ENCODE measurements at regions not wholly inside any gene's neighbourhood (a gene's known extent, or its start where the extent isn't known, plus 50 kb on each side); places are given as distances from the start of the nearest gene placed in this dataset.

DNA sequence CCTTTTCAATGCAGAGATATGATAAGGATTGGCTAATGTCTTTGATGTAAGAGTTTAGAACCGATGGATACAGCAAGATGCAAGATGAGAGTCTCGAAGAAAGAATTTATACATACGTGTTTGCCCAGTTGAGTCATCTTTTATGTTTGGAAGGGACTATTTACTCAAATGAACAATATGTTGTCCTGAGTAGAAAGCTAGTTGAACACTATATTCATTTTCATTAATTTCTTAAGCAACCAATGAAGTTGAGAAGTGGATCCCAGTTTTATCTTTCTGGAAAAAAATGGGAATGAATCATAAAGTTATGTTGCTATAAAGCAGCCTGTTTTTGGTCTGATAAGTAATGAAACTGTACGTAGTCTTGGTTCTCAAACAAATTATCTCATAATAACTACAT is 1431.7 kb upstream of the FLRT2 start:
- TF ChIP-seq POLR2AphosphoS5 (IDR thresholded peaks at IDR 0.05; ENCODE audit: insufficient read depth, low read depth, low read length) (no peak), EZH2 (IDR thresholded peaks at IDR 0.05; ENCODE audit: borderline replicate concordance, low read depth, low read length, severe bottlenecking) (no peak), FOS (IDR thresholded peaks at IDR 0.05; ENCODE audit: borderline replicate concordance, insufficient read depth, low read length) (no peak), POLR2A (IDR thresholded peaks at IDR 0.05; ENCODE audit: low read depth, low read length) (no peak), MYC (IDR thresholded peaks at IDR 0.05; ENCODE audit: low read depth, low read length) (no peak), GATA2 (IDR thresholded peaks at IDR 0.05; ENCODE audit: insufficient read depth, insufficient read length, low read depth, low read length) (no peak), JUN (IDR thresholded peaks at IDR 0.05; ENCODE audit: borderline replicate concordance, insufficient read depth, insufficient read length, low read depth) (no peak)
- TF ChIP-seq, protein P1, sequence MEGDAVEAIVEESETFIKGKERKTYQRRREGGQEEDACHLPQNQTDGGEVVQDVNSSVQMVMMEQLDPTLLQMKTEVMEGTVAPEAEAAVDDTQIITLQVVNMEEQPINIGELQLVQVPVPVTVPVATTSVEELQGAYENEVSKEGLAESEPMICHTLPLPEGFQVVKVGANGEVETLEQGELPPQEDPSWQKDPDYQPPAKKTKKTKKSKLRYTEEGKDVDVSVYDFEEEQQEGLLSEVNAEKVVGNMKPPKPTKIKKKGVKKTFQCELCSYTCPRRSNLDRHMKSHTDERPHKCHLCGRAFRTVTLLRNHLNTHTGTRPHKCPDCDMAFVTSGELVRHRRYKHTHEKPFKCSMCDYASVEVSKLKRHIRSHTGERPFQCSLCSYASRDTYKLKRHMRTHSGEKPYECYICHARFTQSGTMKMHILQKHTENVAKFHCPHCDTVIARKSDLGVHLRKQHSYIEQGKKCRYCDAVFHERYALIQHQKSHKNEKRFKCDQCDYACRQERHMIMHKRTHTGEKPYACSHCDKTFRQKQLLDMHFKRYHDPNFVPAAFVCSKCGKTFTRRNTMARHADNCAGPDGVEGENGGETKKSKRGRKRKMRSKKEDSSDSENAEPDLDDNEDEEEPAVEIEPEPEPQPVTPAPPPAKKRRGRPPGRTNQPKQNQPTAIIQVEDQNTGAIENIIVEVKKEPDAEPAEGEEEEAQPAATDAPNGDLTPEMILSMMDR (IDR thresholded peaks at IDR 0.05; ENCODE audit: extremely low read depth in 1 of 2, insufficient read depth in 1 of 2, low read depth in 1 of 2, low read length in 2 of 2): no peak
- TF ChIP-seq, protein P2, sequence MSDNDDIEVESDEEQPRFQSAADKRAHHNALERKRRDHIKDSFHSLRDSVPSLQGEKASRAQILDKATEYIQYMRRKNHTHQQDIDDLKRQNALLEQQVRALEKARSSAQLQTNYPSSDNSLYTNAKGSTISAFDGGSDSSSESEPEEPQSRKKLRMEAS (IDR thresholded peaks at IDR 0.05; ENCODE audit: insufficient read depth, insufficient read length): no peak
